NT2/D1 (cell line): ENCODE measurements at regions not wholly inside any gene's neighbourhood (a gene's known extent, or its start where the extent isn't known, plus 50 kb on each side); places are given as distances from the start of the nearest gene placed in this dataset.

Source experiments
- DNase-seq: peaks from one replicate; pipeline ENCODE4 v3.0.0-alpha.2; 2011; ENCODE audit warnings: low read depth, low spot score
- H3K27me3 ChIP-seq: 2 replicates; pipeline ENCODE4 v1.6.0; 2011; ENCODE audit warnings: mild to moderate bottlenecking; ENCODE audit not compliant: insufficient read length, insufficient read depth
- H3K36me3 ChIP-seq: 2 replicates; pipeline ENCODE4 v1.6.1; 2011; ENCODE audit warnings: mild to moderate bottlenecking, low read length, mixed read lengths; ENCODE audit not compliant: insufficient read depth, insufficient read length
- H3K4me1 ChIP-seq: 2 replicates; pipeline ENCODE4 v1.5.1; 2011; ENCODE audit not compliant: insufficient read depth, insufficient read length
- H3K4me3 ChIP-seq: 2 replicates; pipeline ENCODE4 v1.5.1; 2011; ENCODE audit warnings: low read depth; ENCODE audit not compliant: insufficient read length
- H3K9ac ChIP-seq: 2 replicates; pipeline ENCODE4 v1.6.0; 2011; ENCODE audit warnings: low read depth; ENCODE audit not compliant: insufficient read length
- H3K9me3 ChIP-seq: 2 replicates; pipeline ENCODE4 v1.5.1; 2011; ENCODE audit warnings: mild to moderate bottlenecking, low read length; ENCODE audit not compliant: insufficient read depth
- SUZ12 ChIP-seq: IDR thresholded peaks from 2 replicates; pipeline ENCODE4 v1.6.1; 2011; ENCODE audit not compliant: insufficient read length, insufficient read depth; ENCODE audit errors: extremely low read depth
- YY1 ChIP-seq: IDR thresholded peaks from 2 replicates; pipeline ENCODE4 v1.6.1; 2011; ENCODE audit not compliant: insufficient read length, insufficient read depth
- ZNF274 ChIP-seq: IDR thresholded peaks from 2 replicates; pipeline ENCODE4 v1.6.1; 2011; ENCODE audit warnings: mild to moderate bottlenecking, low read depth, low read length

- H3K36me3 ChIP-seq: no peaks in the 10 kb centered on the region
- no peaks in the 10 kb centered on the region for H3K9me3 ChIP-seq
- no peaks in the 10 kb centered on the region for H3K27me3 ChIP-seq
- H3K9ac ChIP-seq: no peak overlapping the region
- no peaks in the 10 kb centered on the region for H3K4me1 ChIP-seq
- H3K4me3 ChIP-seq: no peak overlapping the region
- TF ChIP-seq YY1 (no peak), SUZ12 (no peak), ZNF274 (no peak)
- DNase-seq: no peak
Observed at GRCh38 chr12:41972196-41972595, 172.5 kb downstream of the GXYLT1 start.

DNA sequence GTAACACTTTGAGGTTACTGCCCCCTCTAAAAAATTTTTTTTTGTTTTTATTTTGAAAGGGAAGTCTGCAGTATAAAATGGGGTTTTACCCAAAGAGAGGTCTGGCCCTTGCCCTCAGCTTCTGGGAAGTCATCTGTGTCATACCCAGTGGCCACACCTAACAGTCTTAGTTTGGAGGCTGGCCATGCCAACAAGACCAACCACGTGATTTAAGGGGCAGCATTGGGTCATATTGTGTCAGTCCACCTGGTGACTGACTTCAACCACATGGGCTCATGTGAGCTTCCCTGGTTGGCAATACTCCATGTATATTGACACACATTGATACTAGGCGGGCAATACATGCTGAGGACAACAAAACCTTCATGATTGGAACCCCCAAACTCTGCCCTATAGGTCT, 173.9 kb downstream of the GXYLT1 start:
- Histone ChIP-seq H3K27me3 (no peaks in the 10 kb centered on the region), H3K4me3 (no peak overlapping the region), H3K4me1 (no peaks in the 10 kb centered on the region), H3K9ac (no peak overlapping the region), H3K9me3 (no peaks in the 10 kb centered on the region), H3K36me3 (no peaks in the 10 kb centered on the region)
- no peak for TF ChIP-seq ZNF274
- no peak for TF ChIP-seq YY1
- no peak for TF ChIP-seq SUZ12
- DNase-seq: no peak

DNA sequence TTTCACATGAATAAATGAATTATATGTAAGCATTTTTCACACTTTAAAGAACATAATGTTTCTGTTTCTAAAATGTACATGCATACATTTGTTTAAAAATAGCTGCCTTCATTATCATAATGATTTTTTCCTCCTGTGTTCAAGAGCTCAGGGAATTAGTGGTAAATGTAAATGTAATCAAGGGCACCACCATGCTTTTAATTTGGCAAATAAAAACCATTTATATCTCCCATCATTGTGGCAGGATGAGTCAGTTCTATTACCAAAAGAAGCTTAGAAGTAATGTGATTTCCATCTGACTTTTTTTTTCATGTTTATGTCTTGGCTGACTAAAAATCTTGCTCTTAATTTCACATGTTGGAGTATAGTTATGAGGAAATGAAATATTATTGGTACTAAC, 176.1 kb downstream of the GXYLT1 start:
- Histone ChIP-seq H3K36me3 (no peaks in the 10 kb centered on the region), H3K27me3 (no peaks in the 10 kb centered on the region), H3K9ac (no peak overlapping the region), H3K4me3 (no peak overlapping the region), H3K9me3 (no peaks in the 10 kb centered on the region), H3K4me1 (no peaks in the 10 kb centered on the region)
- no peak for DNase-seq
- no peak for TF ChIP-seq YY1
- no peak for TF ChIP-seq SUZ12

GRCh38 chr12:41967668-41968500, 176.8 kb downstream of the GXYLT1 start:
- no peaks in the 10 kb centered on the region for H3K4me1 ChIP-seq
- peak overlapping the region; percentile 3 for H3K4me3 ChIP-seq
- DNase-seq: peak; percentile 82
- TF ChIP-seq YY1 (no peak), ZNF274 (no peak), SUZ12 (no peak)
- no peaks in the 10 kb centered on the region for H3K9me3 ChIP-seq
- H3K27me3 ChIP-seq: no peaks in the 10 kb centered on the region
- peak overlapping the region; percentile 57 for H3K9ac ChIP-seq
- H3K36me3 ChIP-seq: no peaks in the 10 kb centered on the region

GRCh38 chr12:41966916-41967315, 177.8 kb downstream of the GXYLT1 start:
- Histone ChIP-seq H3K4me3 (no peak overlapping the region), H3K36me3 (no peaks in the 10 kb centered on the region), H3K4me1 (no peaks in the 10 kb centered on the region), H3K27me3 (no peaks in the 10 kb centered on the region), H3K9me3 (no peaks in the 10 kb centered on the region), H3K9ac (no peak overlapping the region)
- TF ChIP-seq ZNF274 (no peak), SUZ12 (no peak), YY1 (no peak)
- DNase-seq: no peak

DNA sequence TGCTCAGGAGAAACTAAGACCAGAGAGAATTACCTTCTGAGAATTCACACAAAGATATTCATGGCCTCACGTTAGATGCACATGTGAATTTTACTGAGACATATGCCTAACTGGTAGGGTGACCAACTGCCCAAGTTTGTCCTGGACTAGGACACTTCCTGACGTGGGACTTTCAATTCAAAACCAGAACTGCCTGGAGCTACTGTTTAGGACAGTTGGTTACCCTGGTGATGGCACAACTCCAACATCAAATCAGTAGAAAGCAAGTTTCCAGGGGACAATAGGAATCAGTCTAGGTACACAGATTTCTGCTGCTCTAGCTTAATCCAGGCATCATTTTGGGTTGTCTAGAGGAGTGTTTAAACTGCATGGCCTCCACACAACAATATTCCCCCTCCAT, 178.7 kb downstream of the GXYLT1 start:
- no peaks in the 10 kb centered on the region for H3K9me3 ChIP-seq
- H3K27me3 ChIP-seq: no peaks in the 10 kb centered on the region
- no peak overlapping the region for H3K9ac ChIP-seq
- no peak for DNase-seq
- H3K4me3 ChIP-seq: no peak overlapping the region
- TF ChIP-seq ZNF274 (no peak), SUZ12 (no peak), YY1 (no peak)
- H3K4me1 ChIP-seq: no peaks in the 10 kb centered on the region
- no peaks in the 10 kb centered on the region for H3K36me3 ChIP-seq

GRCh38 chr12:41963398-41963797, 181.3 kb downstream of the GXYLT1 start:
- H3K9ac ChIP-seq: no peak overlapping the region
- H3K9me3 ChIP-seq: no peaks in the 10 kb centered on the region
- TF ChIP-seq ZNF274 (no peak), SUZ12 (no peak), YY1 (no peak)
- DNase-seq: no peak
- no peaks in the 10 kb centered on the region for H3K27me3 ChIP-seq
- H3K4me3 ChIP-seq: no peak overlapping the region
- H3K4me1 ChIP-seq: no peaks in the 10 kb centered on the region
- no peaks in the 10 kb centered on the region for H3K36me3 ChIP-seq
